ENCODE measurements at regions not wholly inside any gene's neighbourhood (a gene's known extent, or its start where the extent isn't known, plus 50 kb on each side); places are given as distances from the start of the nearest gene placed in this dataset.

- Mint-ChIP-seq H3K4me3 (no peak overlapping the region), H3K36me3 (ENCODE audit: low read depth) (peaks cover 5% of the 10 kb centered on the region), H3K4me1 (peaks cover 8% of the 10 kb centered on the region), H3K27ac (no peak overlapping the region), H3K27me3 (ENCODE audit: insufficient read depth, low read depth, poor library complexity) (no peaks in the 10 kb centered on the region), H3K9me3 (peaks cover 9% of the 10 kb centered on the region)
- Histone ChIP-seq H3K27ac (ENCODE audit: low read depth) (no peak overlapping the region), H3K4me2 (no peak overlapping the region), H3K27me3 (ENCODE audit: insufficient read depth) (no peaks in the 10 kb centered on the region), H2AFZ (no peak overlapping the region), H3K36me3 (ENCODE audit: insufficient read depth) (no peaks in the 10 kb centered on the region), H3F3A (replicated peaks; ENCODE audit: low read depth) (no peaks in the 10 kb centered on the region), H3K4me3 (no peak overlapping the region), H3K9me2 (ENCODE audit: insufficient read depth) (peaks cover 8% of the 10 kb centered on the region; the same call in 1 of the 2 replicates), H3K79me2 (replicated peaks; ENCODE audit: insufficient read depth) (no peaks in the 10 kb centered on the region), H4K20me1 (replicated peaks; ENCODE audit: insufficient read depth) (no peaks in the 10 kb centered on the region), H3K4me1 (ENCODE audit: insufficient read depth) (peaks cover 4% of the 10 kb centered on the region; the same call in 1 of the 2 replicates)
- no peak for DNase-seq (ENCODE audit: low spot score)
- no peak for ATAC-seq
- TF ChIP-seq EZH2 (IDR thresholded peaks at IDR 0.05; ENCODE audit: low read depth, unreplicated experiment) (no peak), CTCF (conservative IDR thresholded peaks at IDR 0.05; ENCODE audit: low read depth in 2 of 2) (no peak), STAT1 (IDR thresholded peaks at IDR 0.05; ENCODE audit: unreplicated experiment) (no peak)
Observed at GRCh38 chr1:87194856-87195255, 133.8 kb upstream of the LMO4 start.

DNA sequence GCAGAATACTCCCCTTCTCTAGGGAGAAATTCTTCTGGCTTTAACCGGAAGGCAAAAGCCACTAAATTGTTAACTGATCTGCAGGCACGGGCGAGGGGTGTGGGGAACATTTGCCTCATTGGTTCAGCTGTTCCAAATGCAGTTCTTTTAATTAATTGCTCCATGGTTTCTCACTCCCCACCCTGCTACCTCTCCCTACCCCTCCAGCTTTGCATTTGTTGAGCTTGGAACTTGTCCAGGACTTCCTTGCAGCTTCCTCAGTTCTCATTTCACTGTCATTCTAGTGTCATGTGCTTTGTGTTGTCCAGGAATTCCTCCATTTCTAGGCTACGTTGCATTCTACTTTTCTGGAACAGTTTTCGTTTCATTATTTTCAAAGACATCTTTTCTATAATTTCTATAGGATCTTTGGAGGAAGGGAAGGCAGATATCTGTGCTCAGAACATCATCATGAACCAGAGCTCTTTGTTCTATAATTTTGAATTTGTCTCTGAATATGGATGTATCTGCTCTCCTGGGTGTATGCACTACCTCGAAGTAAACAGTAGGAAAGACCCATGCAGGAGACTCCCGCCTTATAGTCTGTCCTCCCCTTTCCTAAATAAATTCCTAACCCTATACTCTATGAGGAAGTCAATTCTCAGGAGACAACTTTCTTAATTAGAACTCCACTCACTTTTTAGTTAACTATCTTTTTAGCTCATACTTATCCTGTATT lies 132.4 kb upstream of the LMO4 start:
- ATAC-seq: no peak
- Mint-ChIP-seq H3K36me3 (ENCODE audit: low read depth) (peaks cover 5% of the 10 kb centered on the region), H3K27me3 (ENCODE audit: insufficient read depth, low read depth, poor library complexity) (no peaks in the 10 kb centered on the region), H3K9me3 (peaks cover 9% of the 10 kb centered on the region), H3K27ac (no peak overlapping the region), H3K4me3 (no peak overlapping the region), H3K4me1 (peaks cover 16% of the 10 kb centered on the region)
- H2AFZ ChIP-seq: no peak overlapping the region
- no peaks in the 10 kb centered on the region for H3F3A ChIP-seq (replicated peaks; ENCODE audit: low read depth)
- no peaks in the 10 kb centered on the region for H4K20me1 ChIP-seq (replicated peaks; ENCODE audit: insufficient read depth)
- H3K36me3 ChIP-seq (ENCODE audit: insufficient read depth): no peaks in the 10 kb centered on the region
- H3K27ac ChIP-seq (ENCODE audit: low read depth): no peak overlapping the region
- H3K4me2 ChIP-seq: no peak overlapping the region
- H3K27me3 ChIP-seq (ENCODE audit: insufficient read depth): no peaks in the 10 kb centered on the region
- peaks cover 2% of the 10 kb centered on the region for H3K4me1 ChIP-seq (ENCODE audit: insufficient read depth)
- H3K9me2 ChIP-seq (ENCODE audit: insufficient read depth): peaks cover 11% of the 10 kb centered on the region; the same call in 1 of the 2 replicates
- H3K79me2 ChIP-seq (replicated peaks; ENCODE audit: insufficient read depth): no peaks in the 10 kb centered on the region
- no peak for DNase-seq (ENCODE audit: low spot score)
- no peak overlapping the region for H3K4me3 ChIP-seq
- TF ChIP-seq ZNF114 (CRISPR knock-in tag; IDR thresholded peaks at IDR 0.05) (no peak), CTCF (conservative IDR thresholded peaks at IDR 0.05; ENCODE audit: low read depth in 2 of 2) (no peak), POLR2AphosphoS5 (IDR thresholded peaks at IDR 0.05; ENCODE audit: low read depth) (no peak), EZH2phosphoT487 (IDR thresholded peaks at IDR 0.05; ENCODE audit: unreplicated experiment) (no peak), JUNB (IDR thresholded peaks at IDR 0.05; ENCODE audit: unreplicated experiment) (no peak), ETS1 (IDR thresholded peaks at IDR 0.05) (no peak), STAT1 (IDR thresholded peaks at IDR 0.05; ENCODE audit: unreplicated experiment) (no peak), ZNF331 (CRISPR knock-in tag; IDR thresholded peaks at IDR 0.05; ENCODE audit: low read depth) (no peak)
- TF ChIP-seq, protein P1, sequence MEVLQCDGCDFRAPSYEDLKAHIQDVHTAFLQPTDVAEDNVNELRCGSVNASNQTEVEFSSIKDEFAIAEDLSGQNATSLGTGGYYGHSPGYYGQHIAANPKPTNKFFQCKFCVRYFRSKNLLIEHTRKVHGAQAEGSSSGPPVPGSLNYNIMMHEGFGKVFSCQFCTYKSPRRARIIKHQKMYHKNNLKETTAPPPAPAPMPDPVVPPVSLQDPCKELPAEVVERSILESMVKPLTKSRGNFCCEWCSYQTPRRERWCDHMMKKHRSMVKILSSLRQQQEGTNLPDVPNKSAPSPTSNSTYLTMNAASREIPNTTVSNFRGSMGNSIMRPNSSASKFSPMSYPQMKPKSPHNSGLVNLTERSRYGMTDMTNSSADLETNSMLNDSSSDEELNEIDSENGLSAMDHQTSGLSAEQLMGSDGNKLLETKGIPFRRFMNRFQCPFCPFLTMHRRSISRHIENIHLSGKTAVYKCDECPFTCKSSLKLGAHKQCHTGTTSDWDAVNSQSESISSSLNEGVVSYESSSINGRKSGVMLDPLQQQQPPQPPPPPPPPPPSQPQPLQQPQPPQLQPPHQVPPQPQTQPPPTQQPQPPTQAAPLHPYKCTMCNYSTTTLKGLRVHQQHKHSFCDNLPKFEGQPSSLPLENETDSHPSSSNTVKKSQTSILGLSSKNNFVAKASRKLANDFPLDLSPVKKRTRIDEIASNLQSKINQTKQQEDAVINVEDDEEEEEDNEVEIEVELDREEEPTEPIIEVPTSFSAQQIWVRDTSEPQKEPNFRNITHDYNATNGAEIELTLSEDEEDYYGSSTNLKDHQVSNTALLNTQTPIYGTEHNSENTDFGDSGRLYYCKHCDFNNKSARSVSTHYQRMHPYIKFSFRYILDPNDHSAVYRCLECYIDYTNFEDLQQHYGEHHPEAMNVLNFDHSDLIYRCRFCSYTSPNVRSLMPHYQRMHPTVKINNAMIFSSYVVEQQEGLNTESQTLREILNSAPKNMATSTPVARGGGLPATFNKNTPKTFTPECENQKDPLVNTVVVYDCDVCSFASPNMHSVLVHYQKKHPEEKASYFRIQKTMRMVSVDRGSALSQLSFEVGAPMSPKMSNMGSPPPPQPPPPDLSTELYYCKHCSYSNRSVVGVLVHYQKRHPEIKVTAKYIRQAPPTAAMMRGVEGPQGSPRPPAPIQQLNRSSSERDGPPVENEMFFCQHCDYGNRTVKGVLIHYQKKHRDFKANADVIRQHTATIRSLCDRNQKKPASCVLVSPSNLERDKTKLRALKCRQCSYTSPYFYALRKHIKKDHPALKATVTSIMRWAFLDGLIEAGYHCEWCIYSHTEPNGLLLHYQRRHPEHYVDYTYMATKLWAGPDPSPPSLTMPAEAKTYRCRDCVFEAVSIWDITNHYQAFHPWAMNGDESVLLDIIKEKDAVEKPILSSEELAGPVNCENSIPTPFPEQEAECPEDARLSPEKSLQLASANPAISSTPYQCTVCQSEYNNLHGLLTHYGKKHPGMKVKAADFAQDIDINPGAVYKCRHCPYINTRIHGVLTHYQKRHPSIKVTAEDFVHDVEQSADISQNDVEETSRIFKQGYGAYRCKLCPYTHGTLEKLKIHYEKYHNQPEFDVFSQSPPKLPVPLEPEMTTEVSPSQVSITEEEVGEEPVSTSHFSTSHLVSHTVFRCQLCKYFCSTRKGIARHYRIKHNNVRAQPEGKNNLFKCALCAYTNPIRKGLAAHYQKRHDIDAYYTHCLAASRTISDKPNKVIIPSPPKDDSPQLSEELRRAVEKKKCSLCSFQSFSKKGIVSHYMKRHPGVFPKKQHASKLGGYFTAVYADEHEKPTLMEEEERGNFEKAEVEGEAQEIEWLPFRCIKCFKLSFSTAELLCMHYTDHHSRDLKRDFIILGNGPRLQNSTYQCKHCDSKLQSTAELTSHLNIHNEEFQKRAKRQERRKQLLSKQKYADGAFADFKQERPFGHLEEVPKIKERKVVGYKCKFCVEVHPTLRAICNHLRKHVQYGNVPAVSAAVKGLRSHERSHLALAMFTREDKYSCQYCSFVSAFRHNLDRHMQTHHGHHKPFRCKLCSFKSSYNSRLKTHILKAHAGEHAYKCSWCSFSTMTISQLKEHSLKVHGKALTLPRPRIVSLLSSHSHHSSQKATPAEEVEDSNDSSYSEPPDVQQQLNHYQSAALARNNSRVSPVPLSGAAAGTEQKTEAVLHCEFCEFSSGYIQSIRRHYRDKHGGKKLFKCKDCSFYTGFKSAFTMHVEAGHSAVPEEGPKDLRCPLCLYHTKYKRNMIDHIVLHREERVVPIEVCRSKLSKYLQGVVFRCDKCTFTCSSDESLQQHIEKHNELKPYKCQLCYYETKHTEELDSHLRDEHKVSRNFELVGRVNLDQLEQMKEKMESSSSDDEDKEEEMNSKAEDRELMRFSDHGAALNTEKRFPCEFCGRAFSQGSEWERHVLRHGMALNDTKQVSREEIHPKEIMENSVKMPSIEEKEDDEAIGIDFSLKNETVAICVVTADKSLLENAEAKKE (CRISPR knock-in tag; IDR thresholded peaks at IDR 0.05): no peak

All from GM23338 (cell line).